GM23338 (cell line): ENCODE measurements at regions not wholly inside any gene's neighbourhood (a gene's known extent, or its start where the extent isn't known, plus 50 kb on each side); places are given as distances from the start of the nearest gene placed in this dataset.

Experiments
- ATAC-seq: fragments of 200-7000 bp; cut with Tn5 transposase; 3 replicates; pipeline ENCODE4 v1.9.1; 2020
- DNase-seq: peaks from one replicate; pipeline ENCODE4 v3.0.0-alpha.2; 2015; ENCODE audit warnings: low spot score
- H2AFZ ChIP-seq: fragments of 200-600 bp; sonication (generic); 2 replicates; pipeline ENCODE4 v1.8.0; 2016; ENCODE audit warnings: antibody characterized with exemption, mild to moderate bottlenecking, moderate library complexity
- H3F3A ChIP-seq: fragments of 200-600 bp; sonication (generic); replicated peaks from 2 replicates; pipeline ENCODE4 v1.8.0; 2017; ENCODE audit warnings: antibody characterized with exemption, mixed run types, low read depth
- H3K27ac ChIP-seq: fragments of 200-600 bp; sonication (generic); 2 replicates; pipeline ENCODE4 v1.6.1; 2016; ENCODE audit warnings: low read depth
- H3K27me3 ChIP-seq: fragments of 200-600 bp; sonication (generic); 2 replicates; pipeline ENCODE4 v1.8.0; 2016; ENCODE audit warnings: mild to moderate bottlenecking, mixed run types, moderate library complexity; ENCODE audit not compliant: insufficient read depth
- H3K36me3 ChIP-seq: fragments of 200-600 bp; sonication (generic); 2 replicates; pipeline ENCODE4 v1.8.0; 2016; ENCODE audit warnings: mild to moderate bottlenecking; ENCODE audit not compliant: insufficient read depth
- H3K4me1 ChIP-seq: fragments of 200-600 bp; sonication (generic); 2 replicates; pipeline ENCODE4 v1.8.0; 2016; ENCODE audit warnings: mild to moderate bottlenecking, moderate library complexity; ENCODE audit not compliant: insufficient read depth
- H3K4me2 ChIP-seq: fragments of 200-600 bp; sonication (generic); 2 replicates; pipeline ENCODE4 v1.7.1; 2017; ENCODE audit warnings: mixed run types
- H3K4me3 ChIP-seq: fragments of 200-600 bp; sonication (generic); 2 replicates; pipeline ENCODE4 v1.6.1; 2016; ENCODE audit warnings: mixed run types
- H3K79me2 ChIP-seq: fragments of 200-600 bp; sonication (generic); replicated peaks from 2 replicates; pipeline ENCODE4 v1.8.0; 2017; ENCODE audit warnings: mild to moderate bottlenecking; ENCODE audit not compliant: insufficient read depth
- H3K9me2 ChIP-seq: fragments of 200-600 bp; sonication (generic); 2 replicates; pipeline ENCODE4 v1.8.0; 2017; ENCODE audit not compliant: insufficient read depth
- H4K20me1 ChIP-seq: fragments of 200-600 bp; sonication (generic); replicated peaks from 2 replicates; pipeline ENCODE4 v1.8.0; 2017; ENCODE audit warnings: mild to moderate bottlenecking; ENCODE audit not compliant: insufficient read depth
- H3K27ac Mint-ChIP-seq: 2 replicates; pipeline ENCODE4 v1.8.0; 2020; ENCODE audit warnings: inconsistent platforms, mild to moderate bottlenecking, moderate library complexity, mixed read lengths
- H3K27me3 Mint-ChIP-seq: 3 replicates; pipeline ENCODE4 v1.8.0; 2022; ENCODE audit warnings: low read depth, mild to moderate bottlenecking, moderate library complexity, mixed read lengths, inconsistent platforms; ENCODE audit not compliant: insufficient read depth, poor library complexity
- H3K36me3 Mint-ChIP-seq: 3 replicates; pipeline ENCODE4 v1.8.0; 2021; ENCODE audit warnings: low read depth, mild to moderate bottlenecking, inconsistent platforms, moderate library complexity, mixed read lengths
- H3K4me1 Mint-ChIP-seq: 3 replicates; pipeline ENCODE4 v1.8.0; 2020; ENCODE audit warnings: mild to moderate bottlenecking, inconsistent platforms, mixed read lengths
- H3K4me3 Mint-ChIP-seq: 3 replicates; pipeline ENCODE4 v1.8.0; 2021; ENCODE audit warnings: moderate library complexity, mild to moderate bottlenecking, inconsistent platforms, mixed read lengths
- H3K9me3 Mint-ChIP-seq: 3 replicates; pipeline ENCODE4 v1.8.0; 2020; ENCODE audit warnings: moderate library complexity, mild to moderate bottlenecking, inconsistent platforms, mixed read lengths
- CREB1 ChIP-seq: fragments of 250-450 bp; sonication (Bioruptor Pico); IDR thresholded peaks from 2 replicates; pipeline ENCODE4 v1.5.0; 2020; ENCODE audit warnings: low read depth, mild to moderate bottlenecking, moderate library complexity
- CTCF ChIP-seq, 2 experiments: fragments of 200-600 bp in 1 of 2; sonication (generic) in 1 of 2; conservative IDR thresholded peaks; 2 replicates each; pipeline versions ENCODE4 v1.5.1 to v1.6.1; 2016 to 2017; ENCODE audit warnings: antibody characterized with exemption in 2 of 2, low read depth in 2 of 2, mild to moderate bottlenecking in 2 of 2, moderate library complexity in 1 of 2
- EZH2phosphoT487 ChIP-seq: fragments of 200-600 bp; sonication (generic); IDR thresholded peaks from one replicate; pipeline ENCODE4 v1.8.1; 2018; ENCODE audit warnings: antibody characterized with exemption; ENCODE audit not compliant: unreplicated experiment
- JUNB ChIP-seq: IDR thresholded peaks from one replicate; pipeline ENCODE4 v1.6.1; 2016; ENCODE audit warnings: antibody characterized with exemption; ENCODE audit not compliant: unreplicated experiment
- NANOG ChIP-seq: IDR thresholded peaks from 2 replicates; pipeline ENCODE4 v1.6.1; 2016; ENCODE audit warnings: antibody characterized with exemption, borderline replicate concordance
- POLR2AphosphoS5 ChIP-seq: IDR thresholded peaks from 2 replicates; pipeline ENCODE4 v1.6.1; 2016; ENCODE audit warnings: antibody characterized with exemption, low read depth
- REST ChIP-seq: IDR thresholded peaks from one replicate; pipeline ENCODE4 v1.6.1; 2018; ENCODE audit warnings: antibody characterized with exemption; ENCODE audit not compliant: unreplicated experiment
- TF ChIP-seq, protein P1 (sequence below): fragments of 250-450 bp; sonication (Bioruptor Pico); IDR thresholded peaks from 2 replicates; pipeline ENCODE4 v1.5.0; 2020; ENCODE audit warnings: mild to moderate bottlenecking, moderate library complexity
- TF ChIP-seq, protein P2 (sequence below): IDR thresholded peaks from 2 replicates; pipeline ENCODE4 v1.6.1; 2016; ENCODE audit warnings: antibody characterized with exemption

GRCh38 chr3:19060404-19060803 lies 87.9 kb upstream of the KCNH8 start (continued):
- TF ChIP-seq, protein P1, sequence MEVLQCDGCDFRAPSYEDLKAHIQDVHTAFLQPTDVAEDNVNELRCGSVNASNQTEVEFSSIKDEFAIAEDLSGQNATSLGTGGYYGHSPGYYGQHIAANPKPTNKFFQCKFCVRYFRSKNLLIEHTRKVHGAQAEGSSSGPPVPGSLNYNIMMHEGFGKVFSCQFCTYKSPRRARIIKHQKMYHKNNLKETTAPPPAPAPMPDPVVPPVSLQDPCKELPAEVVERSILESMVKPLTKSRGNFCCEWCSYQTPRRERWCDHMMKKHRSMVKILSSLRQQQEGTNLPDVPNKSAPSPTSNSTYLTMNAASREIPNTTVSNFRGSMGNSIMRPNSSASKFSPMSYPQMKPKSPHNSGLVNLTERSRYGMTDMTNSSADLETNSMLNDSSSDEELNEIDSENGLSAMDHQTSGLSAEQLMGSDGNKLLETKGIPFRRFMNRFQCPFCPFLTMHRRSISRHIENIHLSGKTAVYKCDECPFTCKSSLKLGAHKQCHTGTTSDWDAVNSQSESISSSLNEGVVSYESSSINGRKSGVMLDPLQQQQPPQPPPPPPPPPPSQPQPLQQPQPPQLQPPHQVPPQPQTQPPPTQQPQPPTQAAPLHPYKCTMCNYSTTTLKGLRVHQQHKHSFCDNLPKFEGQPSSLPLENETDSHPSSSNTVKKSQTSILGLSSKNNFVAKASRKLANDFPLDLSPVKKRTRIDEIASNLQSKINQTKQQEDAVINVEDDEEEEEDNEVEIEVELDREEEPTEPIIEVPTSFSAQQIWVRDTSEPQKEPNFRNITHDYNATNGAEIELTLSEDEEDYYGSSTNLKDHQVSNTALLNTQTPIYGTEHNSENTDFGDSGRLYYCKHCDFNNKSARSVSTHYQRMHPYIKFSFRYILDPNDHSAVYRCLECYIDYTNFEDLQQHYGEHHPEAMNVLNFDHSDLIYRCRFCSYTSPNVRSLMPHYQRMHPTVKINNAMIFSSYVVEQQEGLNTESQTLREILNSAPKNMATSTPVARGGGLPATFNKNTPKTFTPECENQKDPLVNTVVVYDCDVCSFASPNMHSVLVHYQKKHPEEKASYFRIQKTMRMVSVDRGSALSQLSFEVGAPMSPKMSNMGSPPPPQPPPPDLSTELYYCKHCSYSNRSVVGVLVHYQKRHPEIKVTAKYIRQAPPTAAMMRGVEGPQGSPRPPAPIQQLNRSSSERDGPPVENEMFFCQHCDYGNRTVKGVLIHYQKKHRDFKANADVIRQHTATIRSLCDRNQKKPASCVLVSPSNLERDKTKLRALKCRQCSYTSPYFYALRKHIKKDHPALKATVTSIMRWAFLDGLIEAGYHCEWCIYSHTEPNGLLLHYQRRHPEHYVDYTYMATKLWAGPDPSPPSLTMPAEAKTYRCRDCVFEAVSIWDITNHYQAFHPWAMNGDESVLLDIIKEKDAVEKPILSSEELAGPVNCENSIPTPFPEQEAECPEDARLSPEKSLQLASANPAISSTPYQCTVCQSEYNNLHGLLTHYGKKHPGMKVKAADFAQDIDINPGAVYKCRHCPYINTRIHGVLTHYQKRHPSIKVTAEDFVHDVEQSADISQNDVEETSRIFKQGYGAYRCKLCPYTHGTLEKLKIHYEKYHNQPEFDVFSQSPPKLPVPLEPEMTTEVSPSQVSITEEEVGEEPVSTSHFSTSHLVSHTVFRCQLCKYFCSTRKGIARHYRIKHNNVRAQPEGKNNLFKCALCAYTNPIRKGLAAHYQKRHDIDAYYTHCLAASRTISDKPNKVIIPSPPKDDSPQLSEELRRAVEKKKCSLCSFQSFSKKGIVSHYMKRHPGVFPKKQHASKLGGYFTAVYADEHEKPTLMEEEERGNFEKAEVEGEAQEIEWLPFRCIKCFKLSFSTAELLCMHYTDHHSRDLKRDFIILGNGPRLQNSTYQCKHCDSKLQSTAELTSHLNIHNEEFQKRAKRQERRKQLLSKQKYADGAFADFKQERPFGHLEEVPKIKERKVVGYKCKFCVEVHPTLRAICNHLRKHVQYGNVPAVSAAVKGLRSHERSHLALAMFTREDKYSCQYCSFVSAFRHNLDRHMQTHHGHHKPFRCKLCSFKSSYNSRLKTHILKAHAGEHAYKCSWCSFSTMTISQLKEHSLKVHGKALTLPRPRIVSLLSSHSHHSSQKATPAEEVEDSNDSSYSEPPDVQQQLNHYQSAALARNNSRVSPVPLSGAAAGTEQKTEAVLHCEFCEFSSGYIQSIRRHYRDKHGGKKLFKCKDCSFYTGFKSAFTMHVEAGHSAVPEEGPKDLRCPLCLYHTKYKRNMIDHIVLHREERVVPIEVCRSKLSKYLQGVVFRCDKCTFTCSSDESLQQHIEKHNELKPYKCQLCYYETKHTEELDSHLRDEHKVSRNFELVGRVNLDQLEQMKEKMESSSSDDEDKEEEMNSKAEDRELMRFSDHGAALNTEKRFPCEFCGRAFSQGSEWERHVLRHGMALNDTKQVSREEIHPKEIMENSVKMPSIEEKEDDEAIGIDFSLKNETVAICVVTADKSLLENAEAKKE (CRISPR knock-in tag) = no peak
- no peak for TF ChIP-seq NANOG

GRCh38 chr3:19052874-19053273 lies 95.4 kb upstream of the KCNH8 start:
- Histone ChIP-seq H3K27me3 (no peaks in the 10 kb centered on the region), H3K36me3 (no peaks in the 10 kb centered on the region), H3K4me2 (no peak overlapping the region), H3K27ac (no peak overlapping the region), H3K9me2 (no peaks in the 10 kb centered on the region), H3F3A (no peaks in the 10 kb centered on the region), H4K20me1 (no peaks in the 10 kb centered on the region), H3K4me1 (no peaks in the 10 kb centered on the region), H2AFZ (no peak overlapping the region), H3K79me2 (no peaks in the 10 kb centered on the region), H3K4me3 (no peak overlapping the region)
- Mint-ChIP-seq H3K27ac (no peak overlapping the region), H3K4me1 (peaks cover 3% of the 10 kb centered on the region; the same call in 2 of the 3 replicates), H3K36me3 (no peaks in the 10 kb centered on the region), H3K9me3 (no peaks in the 10 kb centered on the region), H3K27me3 (no peaks in the 10 kb centered on the region), H3K4me3 (no peak overlapping the region)
- ATAC-seq (no peak), DNase-seq (no peak)
- no peak for TF ChIP-seq EZH2phosphoT487
- no peak for TF ChIP-seq CTCF (conservative IDR thresholded peaks at IDR 0.05; ENCODE audit: low read depth in 2 of 2)
- TF ChIP-seq, protein P2, sequence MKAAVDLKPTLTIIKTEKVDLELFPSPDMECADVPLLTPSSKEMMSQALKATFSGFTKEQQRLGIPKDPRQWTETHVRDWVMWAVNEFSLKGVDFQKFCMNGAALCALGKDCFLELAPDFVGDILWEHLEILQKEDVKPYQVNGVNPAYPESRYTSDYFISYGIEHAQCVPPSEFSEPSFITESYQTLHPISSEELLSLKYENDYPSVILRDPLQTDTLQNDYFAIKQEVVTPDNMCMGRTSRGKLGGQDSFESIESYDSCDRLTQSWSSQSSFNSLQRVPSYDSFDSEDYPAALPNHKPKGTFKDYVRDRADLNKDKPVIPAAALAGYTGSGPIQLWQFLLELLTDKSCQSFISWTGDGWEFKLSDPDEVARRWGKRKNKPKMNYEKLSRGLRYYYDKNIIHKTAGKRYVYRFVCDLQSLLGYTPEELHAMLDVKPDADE = no peak
- no peak for TF ChIP-seq CREB1 (CRISPR knock-in tag)
- TF ChIP-seq JUNB = no peak
- no peak for TF ChIP-seq REST
- TF ChIP-seq POLR2AphosphoS5 = no peak
